ENCODE measurements at regions not wholly inside any gene's neighbourhood (a gene's known extent, or its start where the extent isn't known, plus 50 kb on each side); places are given as distances from the start of the nearest gene placed in this dataset.

GRCh38 chr4:57364255-57364654 is 254.1 kb upstream of the IGFBP7 start:
- Mint-ChIP-seq H3K36me3 (ENCODE audit: low read depth) (no peaks in the 10 kb centered on the region; the same call in 2 of the 3 replicates), H3K4me1 (no peaks in the 10 kb centered on the region), H3K27me3 (ENCODE audit: insufficient read depth, low read depth, poor library complexity) (no peaks in the 10 kb centered on the region), H3K9me3 (peaks cover 4% of the 10 kb centered on the region; the same call in 2 of the 3 replicates), H3K27ac (no peak overlapping the region), H3K4me3 (no peak overlapping the region)
- H3K27me3 ChIP-seq (ENCODE audit: insufficient read depth) = no peaks in the 10 kb centered on the region
- no peaks in the 10 kb centered on the region for H4K20me1 ChIP-seq (replicated peaks; ENCODE audit: insufficient read depth)
- no peaks in the 10 kb centered on the region for H3F3A ChIP-seq (replicated peaks; ENCODE audit: low read depth)
- H3K36me3 ChIP-seq (ENCODE audit: insufficient read depth) = no peaks in the 10 kb centered on the region
- no peak overlapping the region for H2AFZ ChIP-seq
- no peaks in the 10 kb centered on the region for H3K4me1 ChIP-seq (ENCODE audit: insufficient read depth)
- H3K9me2 ChIP-seq (ENCODE audit: insufficient read depth) = peaks cover 8% of the 10 kb centered on the region
- no peak overlapping the region for H3K4me3 ChIP-seq
- no peak for ATAC-seq
- DNase-seq (ENCODE audit: low spot score) = no peak
- H3K79me2 ChIP-seq (replicated peaks; ENCODE audit: insufficient read depth) = no peaks in the 10 kb centered on the region
- no peak overlapping the region for H3K27ac ChIP-seq (ENCODE audit: low read depth)
- TF ChIP-seq EZH2 (IDR thresholded peaks at IDR 0.05; ENCODE audit: low read depth, unreplicated experiment) (no peak), JUNB (IDR thresholded peaks at IDR 0.05; ENCODE audit: unreplicated experiment) (no peak), ZNF114 (CRISPR knock-in tag; IDR thresholded peaks at IDR 0.05) (no peak), CTCF (conservative IDR thresholded peaks at IDR 0.05; ENCODE audit: low read depth in 2 of 2) (no peak), ETS1 (IDR thresholded peaks at IDR 0.05) (no peak), EZH2phosphoT487 (IDR thresholded peaks at IDR 0.05; ENCODE audit: unreplicated experiment) (no peak), REST (IDR thresholded peaks at IDR 0.05; ENCODE audit: unreplicated experiment) (no peak), NANOG (IDR thresholded peaks at IDR 0.05; ENCODE audit: borderline replicate concordance) (no peak), ZNF331 (CRISPR knock-in tag; IDR thresholded peaks at IDR 0.05; ENCODE audit: low read depth) (no peak), CREB1 (CRISPR knock-in tag; IDR thresholded peaks at IDR 0.05; ENCODE audit: low read depth) (no peak), STAT1 (IDR thresholded peaks at IDR 0.05; ENCODE audit: unreplicated experiment) (no peak)
- TF ChIP-seq, protein P1, sequence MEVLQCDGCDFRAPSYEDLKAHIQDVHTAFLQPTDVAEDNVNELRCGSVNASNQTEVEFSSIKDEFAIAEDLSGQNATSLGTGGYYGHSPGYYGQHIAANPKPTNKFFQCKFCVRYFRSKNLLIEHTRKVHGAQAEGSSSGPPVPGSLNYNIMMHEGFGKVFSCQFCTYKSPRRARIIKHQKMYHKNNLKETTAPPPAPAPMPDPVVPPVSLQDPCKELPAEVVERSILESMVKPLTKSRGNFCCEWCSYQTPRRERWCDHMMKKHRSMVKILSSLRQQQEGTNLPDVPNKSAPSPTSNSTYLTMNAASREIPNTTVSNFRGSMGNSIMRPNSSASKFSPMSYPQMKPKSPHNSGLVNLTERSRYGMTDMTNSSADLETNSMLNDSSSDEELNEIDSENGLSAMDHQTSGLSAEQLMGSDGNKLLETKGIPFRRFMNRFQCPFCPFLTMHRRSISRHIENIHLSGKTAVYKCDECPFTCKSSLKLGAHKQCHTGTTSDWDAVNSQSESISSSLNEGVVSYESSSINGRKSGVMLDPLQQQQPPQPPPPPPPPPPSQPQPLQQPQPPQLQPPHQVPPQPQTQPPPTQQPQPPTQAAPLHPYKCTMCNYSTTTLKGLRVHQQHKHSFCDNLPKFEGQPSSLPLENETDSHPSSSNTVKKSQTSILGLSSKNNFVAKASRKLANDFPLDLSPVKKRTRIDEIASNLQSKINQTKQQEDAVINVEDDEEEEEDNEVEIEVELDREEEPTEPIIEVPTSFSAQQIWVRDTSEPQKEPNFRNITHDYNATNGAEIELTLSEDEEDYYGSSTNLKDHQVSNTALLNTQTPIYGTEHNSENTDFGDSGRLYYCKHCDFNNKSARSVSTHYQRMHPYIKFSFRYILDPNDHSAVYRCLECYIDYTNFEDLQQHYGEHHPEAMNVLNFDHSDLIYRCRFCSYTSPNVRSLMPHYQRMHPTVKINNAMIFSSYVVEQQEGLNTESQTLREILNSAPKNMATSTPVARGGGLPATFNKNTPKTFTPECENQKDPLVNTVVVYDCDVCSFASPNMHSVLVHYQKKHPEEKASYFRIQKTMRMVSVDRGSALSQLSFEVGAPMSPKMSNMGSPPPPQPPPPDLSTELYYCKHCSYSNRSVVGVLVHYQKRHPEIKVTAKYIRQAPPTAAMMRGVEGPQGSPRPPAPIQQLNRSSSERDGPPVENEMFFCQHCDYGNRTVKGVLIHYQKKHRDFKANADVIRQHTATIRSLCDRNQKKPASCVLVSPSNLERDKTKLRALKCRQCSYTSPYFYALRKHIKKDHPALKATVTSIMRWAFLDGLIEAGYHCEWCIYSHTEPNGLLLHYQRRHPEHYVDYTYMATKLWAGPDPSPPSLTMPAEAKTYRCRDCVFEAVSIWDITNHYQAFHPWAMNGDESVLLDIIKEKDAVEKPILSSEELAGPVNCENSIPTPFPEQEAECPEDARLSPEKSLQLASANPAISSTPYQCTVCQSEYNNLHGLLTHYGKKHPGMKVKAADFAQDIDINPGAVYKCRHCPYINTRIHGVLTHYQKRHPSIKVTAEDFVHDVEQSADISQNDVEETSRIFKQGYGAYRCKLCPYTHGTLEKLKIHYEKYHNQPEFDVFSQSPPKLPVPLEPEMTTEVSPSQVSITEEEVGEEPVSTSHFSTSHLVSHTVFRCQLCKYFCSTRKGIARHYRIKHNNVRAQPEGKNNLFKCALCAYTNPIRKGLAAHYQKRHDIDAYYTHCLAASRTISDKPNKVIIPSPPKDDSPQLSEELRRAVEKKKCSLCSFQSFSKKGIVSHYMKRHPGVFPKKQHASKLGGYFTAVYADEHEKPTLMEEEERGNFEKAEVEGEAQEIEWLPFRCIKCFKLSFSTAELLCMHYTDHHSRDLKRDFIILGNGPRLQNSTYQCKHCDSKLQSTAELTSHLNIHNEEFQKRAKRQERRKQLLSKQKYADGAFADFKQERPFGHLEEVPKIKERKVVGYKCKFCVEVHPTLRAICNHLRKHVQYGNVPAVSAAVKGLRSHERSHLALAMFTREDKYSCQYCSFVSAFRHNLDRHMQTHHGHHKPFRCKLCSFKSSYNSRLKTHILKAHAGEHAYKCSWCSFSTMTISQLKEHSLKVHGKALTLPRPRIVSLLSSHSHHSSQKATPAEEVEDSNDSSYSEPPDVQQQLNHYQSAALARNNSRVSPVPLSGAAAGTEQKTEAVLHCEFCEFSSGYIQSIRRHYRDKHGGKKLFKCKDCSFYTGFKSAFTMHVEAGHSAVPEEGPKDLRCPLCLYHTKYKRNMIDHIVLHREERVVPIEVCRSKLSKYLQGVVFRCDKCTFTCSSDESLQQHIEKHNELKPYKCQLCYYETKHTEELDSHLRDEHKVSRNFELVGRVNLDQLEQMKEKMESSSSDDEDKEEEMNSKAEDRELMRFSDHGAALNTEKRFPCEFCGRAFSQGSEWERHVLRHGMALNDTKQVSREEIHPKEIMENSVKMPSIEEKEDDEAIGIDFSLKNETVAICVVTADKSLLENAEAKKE (CRISPR knock-in tag; IDR thresholded peaks at IDR 0.05) = no peak
- H3K4me2 ChIP-seq = no peak overlapping the region

Measured in GM23338 (cell line).